NCI-H524 (cell line): ENCODE measurements at regions not wholly inside any gene's neighbourhood (a gene's known extent, or its start where the extent isn't known, plus 50 kb on each side); places are given as distances from the start of the nearest gene placed in this dataset.

Source experiments
- DNase-seq, 2 experiments: peaks; one replicate each; lab custom pipeline; 2025; lab: John Stamatoyannopoulos, UW

DNA sequence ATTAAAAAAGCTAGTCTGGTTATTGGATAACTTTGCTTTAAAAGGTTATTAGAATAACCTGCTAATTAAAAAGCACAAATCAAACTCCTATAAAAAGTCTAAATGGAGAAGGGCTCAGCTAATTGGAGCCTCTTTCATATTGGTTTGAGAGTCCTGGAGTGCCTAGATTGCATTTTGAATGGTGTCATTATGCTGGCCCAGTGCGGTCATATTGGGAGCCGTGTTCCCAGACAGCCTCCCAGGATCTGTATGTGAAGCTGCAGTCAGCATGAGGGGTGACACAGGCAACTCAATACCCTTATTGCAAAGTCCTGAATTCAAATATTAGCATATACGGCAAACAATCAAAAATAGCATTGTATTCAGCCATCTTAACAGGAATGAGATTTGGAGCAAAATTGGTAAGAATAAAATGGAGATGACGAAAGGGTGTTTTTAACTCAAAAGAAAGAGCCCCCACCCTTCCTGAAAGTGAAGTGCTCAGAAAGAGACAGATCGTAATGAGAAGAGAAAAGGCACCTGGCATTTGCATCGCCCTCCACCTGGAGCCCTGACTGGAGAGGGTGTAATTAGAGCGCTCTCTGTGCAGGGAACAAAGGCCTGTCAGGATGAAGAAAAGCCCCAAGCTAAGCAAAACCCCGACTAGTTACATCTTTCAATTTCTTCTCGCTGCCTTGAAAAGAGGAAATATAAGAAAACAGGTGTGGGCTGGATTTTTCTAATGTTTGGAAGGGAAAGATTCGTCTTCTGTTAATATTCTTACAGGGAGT lies 621.0 kb upstream of the ADAMTS16 start:
- peak; percentile 6 to 35 for DNase-seq

DNA sequence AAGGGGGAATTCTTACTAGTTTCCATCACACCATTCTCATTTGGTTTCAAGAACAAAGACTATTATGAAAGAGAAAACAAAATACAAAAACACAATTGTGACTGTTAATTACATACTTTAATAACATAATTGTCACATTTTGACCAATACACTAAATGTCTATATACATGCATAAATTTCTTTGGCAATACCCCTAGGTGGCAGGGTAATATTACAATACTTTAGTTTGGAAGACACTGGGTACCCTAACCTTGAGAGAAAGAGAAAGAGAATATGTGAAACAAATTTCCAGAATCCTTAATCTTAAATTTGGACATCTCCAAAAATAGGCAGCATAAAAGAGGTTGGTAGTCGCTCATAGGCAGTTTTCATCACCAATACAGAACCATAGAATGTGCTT lies 619.6 kb upstream of the ADAMTS16 start:
- peak in 1 of 2 experiments; percentile 56 for DNase-seq

DNA sequence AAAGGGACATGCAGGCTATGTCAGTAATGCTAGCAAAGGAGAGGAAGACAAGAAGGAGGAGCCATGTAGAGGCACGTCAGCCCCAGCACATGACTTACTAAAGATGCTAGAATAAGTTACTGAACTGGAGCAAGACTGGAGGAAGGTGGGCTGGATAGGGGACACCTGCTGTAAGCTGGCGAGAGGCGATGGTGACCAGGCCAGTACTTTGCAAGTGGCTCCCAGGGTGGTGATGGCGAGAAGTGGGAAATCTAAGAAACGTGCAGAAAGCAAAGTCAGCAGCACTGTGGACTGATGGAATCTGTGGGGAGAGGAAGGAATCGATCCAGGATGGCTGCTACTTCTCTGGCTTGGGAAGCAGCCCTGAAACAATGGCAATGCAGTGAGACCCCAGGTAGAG lies 617.1 kb upstream of the ADAMTS16 start:
- no peak for DNase-seq

- DNase-seq, result no peak
Observed at GRCh38 chr5:4531756-4532704, 608.1 kb upstream of the ADAMTS16 start.

DNA sequence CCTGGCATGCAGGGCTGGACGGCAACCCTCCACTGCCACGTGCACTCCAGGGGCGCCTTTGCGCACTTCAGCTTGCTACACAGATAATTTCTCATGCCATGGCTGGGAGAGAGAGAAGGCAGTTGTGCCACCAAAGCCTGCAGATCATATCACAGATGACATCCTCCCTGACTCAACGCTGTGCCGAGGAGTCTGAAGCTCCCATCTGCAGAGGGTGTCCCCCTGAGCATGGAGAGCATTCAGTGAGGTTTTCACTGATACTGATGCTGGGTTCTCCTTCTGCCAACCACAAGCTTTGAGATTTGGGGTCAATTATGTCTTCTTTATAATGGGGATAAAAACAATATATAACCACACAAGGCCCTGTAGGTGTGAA lies 607.4 kb upstream of the ADAMTS16 start:
- DNase-seq, result no peak

GRCh38 chr5:4533457-4534105 lies 606.5 kb upstream of the ADAMTS16 start:
- DNase-seq, result no peak

DNA sequence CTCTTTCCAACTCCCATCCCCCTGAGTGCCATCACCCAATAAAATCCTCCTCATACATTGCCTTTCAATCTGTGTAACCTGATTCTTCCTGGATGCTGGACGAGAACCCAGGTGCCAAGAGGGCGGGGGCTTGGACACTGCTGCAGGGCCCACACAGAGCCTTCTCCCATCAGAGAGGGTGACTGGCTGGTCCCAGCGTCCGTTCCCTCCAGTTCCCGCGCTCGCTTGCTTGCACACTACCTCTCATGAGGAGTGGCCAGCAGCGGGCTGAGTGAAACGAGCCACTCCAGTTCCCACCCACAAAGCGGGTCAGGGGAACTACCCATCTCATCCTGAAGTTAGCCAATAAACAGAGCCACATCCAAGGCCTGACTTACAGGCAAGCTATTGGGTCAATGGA lies 602.6 kb upstream of the ADAMTS16 start:
- DNase-seq, result no peak

DNA sequence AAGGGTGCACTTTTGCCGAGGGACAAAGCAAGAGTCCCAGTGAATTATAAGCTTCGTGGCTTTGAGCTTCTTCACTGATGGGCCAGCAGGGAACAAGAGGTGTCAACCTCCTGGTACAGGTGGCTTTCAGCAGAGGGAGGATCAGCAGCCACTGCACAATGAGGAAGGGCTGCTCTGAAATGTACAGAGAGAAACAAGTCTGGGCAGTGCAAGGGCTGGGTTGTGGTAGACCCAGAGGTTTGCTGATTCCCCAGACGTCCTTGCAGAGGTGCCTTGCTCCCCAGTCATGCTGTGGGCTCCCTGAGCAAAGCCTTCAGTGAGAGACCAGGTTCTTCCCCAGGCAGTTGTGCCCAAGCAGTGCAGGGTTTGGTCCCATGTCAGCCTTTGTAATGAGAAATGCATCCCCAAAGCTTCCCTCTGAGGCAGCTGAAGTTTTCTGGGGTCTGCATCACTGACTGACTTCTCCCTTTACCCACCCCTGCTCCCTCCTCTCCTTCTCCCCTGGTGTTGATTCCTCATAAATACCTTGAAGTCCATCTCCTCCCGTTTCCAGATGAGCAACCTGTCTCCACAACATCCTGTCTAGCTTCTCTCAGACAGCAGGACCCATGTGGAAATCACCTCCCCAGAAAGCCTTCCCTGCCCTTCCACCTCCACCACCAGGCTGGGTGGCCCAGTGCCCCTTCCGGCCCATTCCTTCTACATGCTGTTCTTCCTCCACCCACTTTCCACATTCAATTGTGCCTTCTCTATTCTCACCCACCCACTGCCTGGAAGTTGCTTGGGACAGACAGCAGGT lies 599.6 kb upstream of the ADAMTS16 start:
- no peak for DNase-seq

DNA sequence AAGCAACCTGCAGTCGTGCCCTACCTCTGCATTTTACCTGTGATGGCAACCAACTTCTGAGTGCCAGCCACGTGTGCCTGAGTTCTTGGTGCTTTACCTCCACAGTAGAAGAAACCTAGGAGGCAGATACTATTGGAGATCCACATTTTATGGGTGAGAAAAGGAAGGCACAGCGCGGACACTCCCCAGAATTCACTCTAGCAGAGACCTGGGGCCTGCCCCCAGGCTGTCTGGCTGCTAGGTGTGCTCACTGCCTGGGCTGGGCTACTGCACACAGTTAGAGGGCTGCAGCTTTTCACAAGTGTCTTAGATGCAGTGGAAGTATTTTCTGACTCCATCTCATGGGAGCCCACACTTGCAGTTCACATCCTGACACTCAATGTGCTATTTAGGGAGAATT lies 598.8 kb upstream of the ADAMTS16 start:
- no peak for DNase-seq

- DNase-seq, result no peak
Observed at GRCh38 chr5:4542145-4542778, 597.9 kb upstream of the ADAMTS16 start.

DNA sequence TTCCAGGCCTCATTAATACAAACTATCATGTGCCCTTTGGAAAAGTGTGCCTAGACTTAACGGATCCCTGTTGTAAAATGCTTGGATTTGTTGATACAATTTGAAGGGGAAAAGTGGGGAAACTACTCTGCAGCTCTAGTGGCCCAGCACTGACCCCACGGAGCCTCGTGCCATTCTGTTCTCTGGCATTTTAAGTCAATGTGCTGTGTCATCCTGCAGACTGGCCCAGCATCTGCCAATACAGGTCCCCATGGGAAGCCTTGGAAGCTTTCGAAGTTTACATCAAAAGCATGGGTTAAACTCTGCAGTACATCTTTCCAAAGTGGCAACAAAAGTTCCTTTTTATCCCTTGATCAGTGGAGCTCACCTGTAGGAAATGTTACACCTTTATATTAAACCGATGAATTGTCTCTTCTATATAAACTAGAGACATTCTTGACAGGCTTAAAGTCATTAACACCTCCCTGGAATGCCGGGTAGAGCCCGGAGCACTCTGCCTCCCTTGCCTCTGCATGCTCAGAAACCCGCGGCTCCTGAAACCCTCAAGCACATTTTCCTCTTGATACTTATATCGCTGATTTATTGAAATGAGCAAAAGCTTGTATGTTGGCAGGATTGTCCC lies 596.0 kb upstream of the ADAMTS16 start:
- DNase-seq, result no peak

DNA sequence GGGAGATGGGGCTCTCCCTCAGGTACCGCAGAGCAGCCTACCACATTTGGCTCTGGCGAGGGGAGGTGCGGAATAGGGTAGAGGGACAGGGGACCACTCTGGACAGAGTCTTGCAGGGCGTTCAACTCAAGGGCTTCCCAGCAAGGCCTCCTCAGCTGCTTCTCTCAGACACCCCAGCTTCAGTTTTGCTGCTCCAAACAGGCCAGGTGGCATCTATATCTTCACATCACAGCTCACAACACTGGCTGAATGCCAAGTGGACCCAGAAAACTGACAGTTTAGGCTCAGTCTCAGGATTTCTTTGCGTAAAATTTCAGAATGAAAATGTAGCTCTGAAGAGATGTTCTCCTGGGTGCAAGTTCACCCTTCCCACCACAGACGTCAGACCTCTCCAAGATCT lies 592.6 kb upstream of the ADAMTS16 start:
- peak in 1 of 2 experiments; percentile 31 for DNase-seq

DNA sequence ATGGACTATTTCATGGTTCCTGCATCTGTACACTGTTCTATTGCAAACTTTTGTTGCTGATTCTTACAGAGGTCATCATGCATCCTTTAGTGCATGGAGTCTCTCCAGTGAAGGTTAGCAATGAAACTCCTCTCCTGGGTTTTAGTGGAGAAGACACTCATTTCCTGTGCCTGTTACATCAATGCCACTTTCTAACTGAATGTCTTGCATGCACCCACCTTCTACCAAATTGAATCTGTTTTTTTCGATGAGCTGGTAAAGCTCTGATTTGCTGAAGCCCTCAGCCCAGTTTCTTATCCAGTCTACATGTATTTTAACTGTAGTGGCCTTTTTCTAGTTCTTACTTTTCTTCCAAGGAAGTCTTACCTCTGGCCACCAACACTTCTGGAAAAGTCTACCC lies 591.8 kb upstream of the ADAMTS16 start:
- DNase-seq, result no peak

GRCh38 chr5:4549351-4549750 lies 590.8 kb upstream of the ADAMTS16 start:
- DNase-seq, result no peak

DNA sequence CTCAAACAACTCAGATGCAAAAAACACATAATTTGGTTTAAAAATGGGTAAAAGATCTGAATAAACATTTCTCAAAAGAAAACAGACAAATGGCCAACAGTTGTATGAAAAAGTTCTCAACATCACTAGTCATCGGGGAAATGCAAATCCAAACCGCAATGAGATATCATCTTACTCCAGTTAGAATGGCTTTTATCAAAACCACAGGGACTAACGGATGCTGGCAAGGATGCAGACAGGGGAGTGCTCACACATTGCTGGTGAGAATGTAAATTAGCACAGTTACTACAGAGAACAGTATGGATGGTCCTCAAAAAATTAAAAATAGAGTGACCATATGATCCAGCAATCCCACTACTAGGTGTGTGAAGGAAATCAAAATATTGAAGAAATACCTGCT lies 589.1 kb upstream of the ADAMTS16 start:
- no peak for DNase-seq

GRCh38 chr5:4553130-4553529 lies 587.0 kb upstream of the ADAMTS16 start:
- no peak for DNase-seq

GRCh38 chr5:4553978-4554377 lies 586.2 kb upstream of the ADAMTS16 start:
- peak; percentile 50 to 86 for DNase-seq

GRCh38 chr5:4555725-4556285 lies 584.3 kb upstream of the ADAMTS16 start:
- no peak for DNase-seq

- DNase-seq, result no peak
Observed at GRCh38 chr5:4561403-4561802, 578.7 kb upstream of the ADAMTS16 start.

- peak; percentile 52 to 87 for DNase-seq
Observed at GRCh38 chr5:4563400-4563799, 576.7 kb upstream of the ADAMTS16 start.
